ENCODE measurements at regions not wholly inside any gene's neighbourhood (a gene's known extent, or its start where the extent isn't known, plus 50 kb on each side); places are given as distances from the start of the nearest gene placed in this dataset.

DNA sequence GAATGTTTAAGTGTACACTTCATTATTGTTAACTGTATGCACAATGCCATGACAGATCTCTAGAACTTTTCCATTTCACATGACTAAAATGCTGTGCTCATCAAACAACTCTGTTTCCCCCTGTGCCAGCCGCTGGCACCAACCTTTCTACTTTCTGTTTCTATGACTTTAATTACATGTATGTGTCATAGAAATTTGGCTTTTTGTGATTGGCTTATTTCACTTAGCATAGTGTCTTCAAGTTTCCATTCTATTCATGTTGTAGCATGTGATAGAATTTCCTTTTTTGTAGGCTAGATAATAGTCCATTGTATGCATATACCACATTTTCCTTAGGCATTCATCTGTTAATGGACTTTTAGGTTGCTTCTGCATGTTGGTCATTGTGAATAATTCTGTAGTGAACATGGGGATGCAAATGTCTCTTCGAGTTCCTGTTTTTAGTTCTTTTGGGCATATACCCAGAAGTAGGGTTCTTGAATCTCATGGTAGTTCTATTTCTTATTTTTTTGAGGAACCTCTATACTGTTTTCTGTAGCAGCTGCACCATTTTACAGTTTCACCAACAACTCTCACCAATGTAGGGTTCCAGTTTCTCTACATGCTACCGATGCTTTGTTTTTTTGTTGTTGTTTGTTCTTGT is 184.4 kb upstream of the DMRT1 start:
- TF ChIP-seq POLR2A (IDR thresholded peaks at IDR 0.05; ENCODE audit: low read depth, low read length): no peak
- no peak for TF ChIP-seq SPI1 (IDR thresholded peaks at IDR 0.05; ENCODE audit: low read depth, low read length)
- TF ChIP-seq POLR2AphosphoS5 (IDR thresholded peaks at IDR 0.05; ENCODE audit: low read depth, low read length): no peak

All from GM12891 (cell line).